Fibroblast of pulmonary artery (primary cell): ENCODE measurements at regions not wholly inside any gene's neighbourhood (a gene's known extent, or its start where the extent isn't known, plus 50 kb on each side); places are given as distances from the start of the nearest gene placed in this dataset.
"Not testable (repeated sequence)": the region's sequence is repeated elsewhere in the genome, so short reads cannot be mapped to it uniquely, and the experiment has no call there.

Experiments
- DNase-seq: peaks from one replicate; pipeline ENCODE4 v3.0.0-alpha.2; 2010; ENCODE audit warnings: low read depth
- H3K4me3 ChIP-seq: replicated peaks from 2 replicates; pipeline ENCODE4 v1.5.1; 2011; ENCODE audit warnings: low read depth, mild to moderate bottlenecking, control low read depth, low read length, moderate library complexity
- CTCF ChIP-seq: IDR thresholded peaks from 2 replicates; pipeline ENCODE4 v1.5.1; 2011; ENCODE audit warnings: mild to moderate bottlenecking, control low read depth, low read length, inconsistent platforms; ENCODE audit errors: missing control alignments

- H3K4me3 ChIP-seq = no peak overlapping the region
- no peak for TF ChIP-seq CTCF
- DNase-seq = no peak
Measured at GRCh38 chr21:20902511-20902910, 95.7 kb upstream of the NCAM2 start.

- H3K4me3 ChIP-seq = no peak overlapping the region
- no peak for TF ChIP-seq CTCF
Measured at GRCh38 chr21:20902998-20903397, 95.2 kb upstream of the NCAM2 start.

DNA sequence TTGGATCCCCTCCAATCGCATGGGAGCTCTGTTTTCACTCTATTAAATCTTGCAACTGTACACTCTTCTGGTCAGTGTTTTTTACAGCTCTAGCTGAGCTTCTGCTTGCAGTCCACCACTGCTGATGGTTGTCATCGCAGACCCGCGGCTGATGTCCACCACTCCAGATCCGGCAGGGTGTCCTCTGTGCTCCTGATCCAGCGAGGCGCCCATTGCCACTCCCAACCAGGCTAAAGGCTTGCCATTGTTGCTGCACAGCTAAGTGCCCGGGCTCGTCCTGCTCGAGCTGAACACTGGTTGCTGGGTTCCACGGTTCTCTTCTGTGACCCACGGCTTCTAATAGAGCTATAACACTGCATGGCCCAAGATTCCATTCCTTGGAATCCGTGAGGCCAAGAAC is 70.7 kb upstream of the NCAM2 start:
- not testable (repeated sequence) for DNase-seq, H3K4me3 ChIP-seq

More at GRCh38 chr21:20902998-20903397, 95.2 kb upstream of the NCAM2 start:
- DNase-seq = no peak

DNA sequence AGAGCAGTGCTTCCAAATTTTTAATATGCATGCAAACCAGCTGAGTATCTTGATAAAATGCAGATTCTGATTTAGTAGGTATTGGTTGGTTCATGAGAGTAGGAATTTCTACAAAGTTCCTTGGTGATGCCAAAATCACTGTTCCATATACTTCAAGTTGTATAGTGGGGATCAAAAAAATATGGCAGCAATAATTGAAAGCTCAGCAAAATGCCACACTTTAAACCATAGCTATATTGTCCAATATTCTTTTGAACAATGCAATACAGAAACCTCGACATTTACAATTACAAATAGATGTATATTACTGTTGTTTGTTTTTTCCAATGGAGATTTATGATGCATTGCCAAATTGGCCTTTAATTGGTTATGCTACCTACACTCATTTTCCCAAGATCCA is 55.7 kb upstream of the NCAM2 start:
- TF ChIP-seq CTCF = no peak
- no peak overlapping the region for H3K4me3 ChIP-seq
- no peak for DNase-seq

DNA sequence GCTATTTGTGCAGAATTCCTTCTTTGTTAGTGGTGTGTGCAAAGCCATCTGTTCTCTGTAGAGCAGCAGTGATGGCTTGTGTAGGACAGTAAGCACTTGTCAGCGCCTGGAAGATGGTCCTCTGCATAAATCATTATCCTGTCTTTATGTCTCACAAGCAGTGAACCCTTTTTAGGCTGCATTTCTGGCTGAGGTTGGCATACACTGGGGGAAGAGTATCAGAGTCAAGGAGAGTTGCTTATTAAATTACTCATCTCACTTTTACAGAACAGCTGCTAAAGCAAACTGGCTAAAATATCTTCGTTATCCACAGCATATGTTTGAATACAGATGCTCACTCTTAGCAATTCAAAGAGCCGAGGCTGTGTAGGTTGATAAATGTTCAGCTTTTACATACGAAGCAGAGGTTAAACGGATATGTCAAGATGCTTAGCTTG is 54.6 kb upstream of the NCAM2 start:
- H3K4me3 ChIP-seq = no peak overlapping the region
- DNase-seq = no peak
- TF ChIP-seq CTCF = no peak

DNA sequence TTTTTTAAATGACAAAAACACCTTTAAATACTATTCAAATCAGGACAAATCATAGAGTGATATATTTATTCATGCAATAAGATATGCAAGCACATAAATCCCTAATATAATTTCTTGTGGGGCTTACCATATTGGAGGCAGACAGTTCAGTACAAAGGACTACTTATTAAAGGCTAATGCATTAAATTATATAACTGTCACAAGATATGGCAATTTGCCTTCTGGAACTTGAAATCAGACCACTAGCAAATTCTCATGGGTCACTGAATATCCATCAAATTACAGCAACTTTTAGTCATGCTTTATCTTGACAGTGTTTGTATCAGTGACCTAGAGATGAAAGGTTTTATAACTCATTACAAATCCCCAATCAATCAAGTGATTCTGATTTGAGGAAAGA is 54.1 kb upstream of the NCAM2 start:
- TF ChIP-seq CTCF = no peak
- no peak overlapping the region for H3K4me3 ChIP-seq
- no peak for DNase-seq

DNA sequence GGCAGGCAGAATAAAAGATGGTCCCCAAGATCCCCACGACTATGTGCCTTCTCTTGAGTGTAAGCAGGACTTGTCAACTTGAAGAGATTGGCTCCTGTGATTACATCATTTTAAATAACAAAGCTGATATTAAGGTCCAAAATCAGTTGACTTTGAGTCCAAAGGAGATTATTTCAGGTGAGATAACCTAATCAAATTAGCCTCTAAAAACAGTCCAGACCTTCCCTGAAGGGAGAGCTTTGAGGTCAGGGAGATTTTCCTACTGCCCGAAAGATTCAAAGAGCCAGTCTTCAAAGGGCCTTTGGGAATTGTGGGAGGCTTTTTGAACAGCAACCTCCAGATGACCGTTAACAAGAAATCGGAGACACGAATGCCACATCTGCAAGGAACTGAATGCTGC is 51.5 kb upstream of the NCAM2 start:
- TF ChIP-seq CTCF = no peak
- H3K4me3 ChIP-seq = no peak overlapping the region
- no peak for DNase-seq
